Smooth muscle cell (in vitro differentiated cells): ENCODE measurements at regions not wholly inside any gene's neighbourhood (a gene's known extent, or its start where the extent isn't known, plus 50 kb on each side); places are given as distances from the start of the nearest gene placed in this dataset.

ENCODE experiments used
- DNase-seq: peaks from one replicate; lab custom pipeline; 2025; ENCODE audit not compliant: unreplicated experiment; lab: John Stamatoyannopoulos, UW
- H2AFZ ChIP-seq: fragments of 200-600 bp; sonication (generic); 2 replicates; pipeline ENCODE4 v1.6.0; 2016; ENCODE audit warnings: antibody characterized with exemption, low read depth, mild to moderate bottlenecking
- H3F3A ChIP-seq: fragments of 200-600 bp; sonication (generic); 2 replicates; pipeline ENCODE4 v1.6.0; 2017; ENCODE audit warnings: antibody characterized with exemption, low read depth
- H3K27ac ChIP-seq: fragments of 200-600 bp; sonication (generic); 2 replicates; pipeline ENCODE4 v1.5.1; 2016; ENCODE audit warnings: low read depth, mild to moderate bottlenecking
- H3K27me3 ChIP-seq: fragments of 200-600 bp; sonication (generic); 2 replicates; pipeline ENCODE4 v1.6.1; 2016; ENCODE audit warnings: low read depth, mild to moderate bottlenecking
- H3K36me3 ChIP-seq: fragments of 200-600 bp; sonication (generic); 2 replicates; pipeline ENCODE4 v1.5.1; 2016; ENCODE audit warnings: low read depth
- H3K4me1 ChIP-seq: fragments of 200-600 bp; sonication (generic); 2 replicates; pipeline ENCODE4 v1.5.1; 2016; ENCODE audit warnings: low read depth
- H3K4me2 ChIP-seq: fragments of 200-600 bp; sonication (generic); 2 replicates; pipeline ENCODE4 v1.6.0; 2016; ENCODE audit warnings: mild to moderate bottlenecking
- H3K4me3 ChIP-seq: fragments of 200-600 bp; sonication (generic); 2 replicates; pipeline ENCODE4 v1.5.1; 2016; ENCODE audit warnings: mild to moderate bottlenecking
- H3K79me2 ChIP-seq: fragments of 200-600 bp; sonication (generic); 2 replicates; pipeline ENCODE4 v1.6.0; 2016; ENCODE audit warnings: low read depth, mild to moderate bottlenecking
- H3K9ac ChIP-seq: fragments of 200-600 bp; sonication (generic); 2 replicates; pipeline ENCODE4 v1.6.0; 2016; ENCODE audit warnings: low read depth
- H3K9me3 ChIP-seq: fragments of 200-600 bp; sonication (generic); replicated peaks from 2 replicates; pipeline ENCODE4 v1.5.1; 2016; ENCODE audit warnings: low read depth
- H4K20me1 ChIP-seq: fragments of 200-600 bp; sonication (generic); 2 replicates; pipeline ENCODE4 v1.6.0; 2016; ENCODE audit warnings: low read depth
- CTCF ChIP-seq: fragments of 200-600 bp; sonication (generic); IDR thresholded peaks from 2 replicates; pipeline ENCODE4 v1.5.1; 2017; ENCODE audit warnings: borderline replicate concordance, mild to moderate bottlenecking, antibody characterized with exemption; ENCODE audit not compliant: insufficient read depth, poor library complexity, severe bottlenecking
- WGBS: methylation state at CpG from one replicate; pipeline ENCODE4 v1.1.7; 2016; ENCODE audit warnings: low lambda C conversion rate; 5-methylcytosine and 5-hydroxymethylcytosine counted together

DNA sequence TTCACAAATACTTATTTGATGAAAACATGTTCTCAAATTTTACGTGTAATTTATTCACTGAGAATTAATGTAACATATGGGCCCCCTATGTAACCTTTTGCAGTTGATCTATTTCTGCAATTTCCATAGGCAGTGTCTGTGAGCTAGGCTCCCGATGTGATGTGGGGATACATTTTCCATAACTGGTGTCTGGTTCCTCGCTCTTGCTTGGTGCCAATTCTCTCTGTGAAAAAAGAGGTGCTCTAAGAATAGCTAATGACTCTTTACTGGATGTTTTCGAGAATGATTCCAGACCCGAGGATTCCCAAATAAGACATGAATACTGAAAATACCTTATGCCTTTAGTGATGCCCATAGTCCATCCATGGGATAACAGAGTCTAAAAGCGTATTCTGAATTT lies 286.7 kb upstream of the FZD8 start:
- H3K9ac ChIP-seq = no peak overlapping the region
- H3K79me2 ChIP-seq = no peaks in the 10 kb centered on the region
- no peaks in the 10 kb centered on the region for H3K27me3 ChIP-seq
- no peak overlapping the region for H3K27ac ChIP-seq
- DNase-seq = no peak
- H4K20me1 ChIP-seq = no peaks in the 10 kb centered on the region
- no peaks in the 10 kb centered on the region for H3K4me1 ChIP-seq
- peaks cover 8% of the 10 kb centered on the region for H3F3A ChIP-seq
- no peaks in the 10 kb centered on the region for H3K9me3 ChIP-seq
- no peak overlapping the region for H3K4me3 ChIP-seq
- TF ChIP-seq CTCF = no peak
- no peak overlapping the region for H3K4me2 ChIP-seq
- 85% methylated on average over 6 of the region's 6 CpGs for whole genome bisulfite sequencing
- H3K36me3 ChIP-seq = no peaks in the 10 kb centered on the region
- H2AFZ ChIP-seq = no peak overlapping the region

DNA sequence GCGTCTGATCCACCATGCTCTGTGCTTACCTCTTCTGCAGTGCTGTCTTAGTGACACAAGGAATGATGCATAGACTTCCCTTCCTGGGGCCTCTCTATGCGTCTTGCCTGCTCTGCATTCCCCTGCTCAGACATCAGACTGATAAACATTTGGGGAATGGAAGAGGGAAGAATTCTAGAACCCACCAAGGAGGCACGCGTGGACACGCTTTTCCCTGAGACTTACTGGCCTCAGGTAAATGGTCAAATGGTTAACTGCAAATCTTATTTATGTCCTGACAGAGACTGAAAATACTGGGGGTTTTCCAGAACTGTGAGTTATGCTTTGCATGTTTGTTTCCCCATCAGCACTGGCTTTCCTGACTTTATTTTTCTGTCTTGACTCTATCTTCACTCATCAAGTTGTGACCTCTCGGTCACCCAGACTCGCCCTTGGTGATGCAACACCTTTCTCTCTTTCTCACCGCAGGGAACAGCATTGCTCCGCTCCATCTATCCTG lies 285.9 kb upstream of the FZD8 start:
- no peaks in the 10 kb centered on the region for H3K27me3 ChIP-seq
- no peaks in the 10 kb centered on the region for H3K9me3 ChIP-seq
- no peaks in the 10 kb centered on the region for H3K79me2 ChIP-seq
- H3F3A ChIP-seq = peaks cover 8% of the 10 kb centered on the region
- H3K27ac ChIP-seq = no peak overlapping the region
- no peaks in the 10 kb centered on the region for H3K36me3 ChIP-seq
- no peak overlapping the region for H3K9ac ChIP-seq
- TF ChIP-seq CTCF = no peak
- no peaks in the 10 kb centered on the region for H4K20me1 ChIP-seq
- DNase-seq = no peak
- no peaks in the 10 kb centered on the region for H3K4me1 ChIP-seq
- 46% methylated on average over 9 of the region's 9 CpGs for WGBS
- H2AFZ ChIP-seq = no peak overlapping the region
- H3K4me3 ChIP-seq = no peak overlapping the region
- H3K4me2 ChIP-seq = no peak overlapping the region

- Histone ChIP-seq H3F3A (peaks cover 8% of the 10 kb centered on the region), H3K4me2 (no peak overlapping the region), H3K4me1 (no peaks in the 10 kb centered on the region), H3K9ac (no peak overlapping the region), H3K4me3 (no peak overlapping the region), H2AFZ (no peak overlapping the region), H3K27me3 (no peaks in the 10 kb centered on the region), H3K27ac (no peak overlapping the region), H3K36me3 (no peaks in the 10 kb centered on the region), H4K20me1 (no peaks in the 10 kb centered on the region), H3K9me3 (no peaks in the 10 kb centered on the region), H3K79me2 (no peaks in the 10 kb centered on the region)
- 68% methylated on average over 7 of the region's 7 CpGs for WGBS
- TF ChIP-seq CTCF = no peak
- DNase-seq = no peak
Observed at GRCh38 chr10:35927341-35927740, 285.2 kb upstream of the FZD8 start.

GRCh38 chr10:35926846-35927245 lies 284.8 kb upstream of the FZD8 start:
- H3K36me3 ChIP-seq = no peaks in the 10 kb centered on the region
- H3K4me2 ChIP-seq = no peak overlapping the region
- no peak overlapping the region for H3K27ac ChIP-seq
- H3K79me2 ChIP-seq = no peaks in the 10 kb centered on the region
- no peak overlapping the region for H3K4me3 ChIP-seq
- no peaks in the 10 kb centered on the region for H3K4me1 ChIP-seq
- no peaks in the 10 kb centered on the region for H3K27me3 ChIP-seq
- H2AFZ ChIP-seq = no peak overlapping the region
- DNase-seq = no peak
- H3F3A ChIP-seq = peaks cover 8% of the 10 kb centered on the region
- H3K9ac ChIP-seq = no peak overlapping the region
- no peaks in the 10 kb centered on the region for H4K20me1 ChIP-seq
- no peak for TF ChIP-seq CTCF
- 75% methylated on average over 1 of the region's 1 CpG for WGBS
- H3K9me3 ChIP-seq = no peaks in the 10 kb centered on the region
